Esophagus (tissue), 2 donors: ENCODE measurements at regions not wholly inside any gene's neighbourhood (a gene's known extent, or its start where the extent isn't known, plus 50 kb on each side); places are given as distances from the start of the nearest gene placed in this dataset.

Experiments
- H3K27ac ChIP-seq, 2 donors: one replicate each; pipeline ENCODE4 v1.5.1; 2013; ENCODE audit warnings: low read depth in 2 of 2, mild to moderate bottlenecking in 2 of 2, inconsistent platforms in 1 of 2, low read length in 1 of 2, moderate library complexity in 1 of 2
- H3K27me3 ChIP-seq, 2 donors: one replicate each; pipeline ENCODE4 v1.6.1; 2013; ENCODE audit warnings: low read length in 2 of 2, control low read depth in 1 of 2, mild to moderate bottlenecking in 1 of 2; ENCODE audit not compliant: insufficient read depth in 2 of 2, control insufficient read depth in 1 of 2
- H3K36me3 ChIP-seq, 2 donors: one replicate each; pipeline ENCODE4 v1.6.1; 2013; ENCODE audit warnings: low read length in 1 of 2; ENCODE audit not compliant: control insufficient read depth in 2 of 2, insufficient read depth in 2 of 2
- H3K4me1 ChIP-seq, 2 donors: one replicate each; pipeline ENCODE4 v1.6.1; 2013; ENCODE audit warnings: low read length in 1 of 2; ENCODE audit not compliant: control insufficient read depth in 2 of 2, insufficient read depth in 2 of 2
- H3K4me3 ChIP-seq, 2 donors: one replicate each; pipeline ENCODE4 v1.5.1; 2013; ENCODE audit warnings: low read length in 2 of 2, mild to moderate bottlenecking in 2 of 2, low read depth in 1 of 2, moderate library complexity in 1 of 2
- H3K9me3 ChIP-seq, 2 donors: one replicate each; pipeline ENCODE4 v1.6.1; 2013; ENCODE audit warnings: mild to moderate bottlenecking in 2 of 2, low read depth in 1 of 2, low read length in 1 of 2, moderate library complexity in 1 of 2; ENCODE audit not compliant: control insufficient read depth in 2 of 2, insufficient read depth in 1 of 2
- WGBS, 2 donors: extraction: QIAGEN DNeasy Blood & Tissue Kit; methylation state at CpG; one replicate each; pipeline ENCODE4 v1.1.7; 2013; 5-methylcytosine and 5-hydroxymethylcytosine counted together
- donor health status: healthy with polysubstance abuse.
- donor health status: Bipolar disorder and iron deficiency.

GRCh38 chr20:52493171-52493721 is 301.7 kb upstream of the ZFP64 start:
- H3K9me3 ChIP-seq: no peaks in the 10 kb centered on the region
- peak overlapping the region; percentile 79 to 84 for H3K27ac ChIP-seq
- H3K4me3 ChIP-seq: no peak overlapping the region
- no peaks in the 10 kb centered on the region for H3K27me3 ChIP-seq
- no peaks in the 10 kb centered on the region for H3K4me1 ChIP-seq
- H3K36me3 ChIP-seq: no peaks in the 10 kb centered on the region
- WGBS, 2 donors: 6 to 12% methylated on average over 9 of the region's 9 CpGs

- no peaks in the 10 kb centered on the region for H3K36me3 ChIP-seq
- H3K9me3 ChIP-seq: no peaks in the 10 kb centered on the region
- no peak overlapping the region for H3K4me3 ChIP-seq
- H3K4me1 ChIP-seq: no peaks in the 10 kb centered on the region
- 86 to 89% methylated on average over 10 of the region's 10 CpGs for WGBS, 2 donors
- no peak overlapping the region for H3K27ac ChIP-seq
- H3K27me3 ChIP-seq: no peaks in the 10 kb centered on the region
These were observed 299.3 kb upstream of the ZFP64 start for GRCh38 chr20:52490711-52491430.

DNA sequence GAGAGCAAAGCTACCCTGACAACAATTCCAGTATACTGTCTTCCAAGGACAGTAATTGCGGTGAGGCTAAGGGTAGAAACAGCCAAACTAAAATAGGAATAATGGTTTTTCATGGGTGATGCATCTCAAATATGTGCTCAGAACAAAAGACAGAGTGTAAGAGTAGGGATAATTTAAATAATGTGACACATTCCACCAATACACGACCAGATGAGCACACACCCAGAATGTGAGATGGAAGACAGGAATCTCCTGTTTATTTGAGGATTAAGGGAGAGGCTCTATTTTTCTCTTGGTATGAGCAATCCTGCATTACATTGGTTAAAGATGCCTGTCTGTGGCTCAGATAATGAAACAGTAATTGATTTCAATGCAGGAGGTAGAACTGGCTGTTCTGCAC is 292.9 kb upstream of the ZFP64 start:
- H3K4me1 ChIP-seq: no peaks in the 10 kb centered on the region
- H3K27ac ChIP-seq: peak overlapping the region in 1 of 2 donors; percentile 52
- no peaks in the 10 kb centered on the region for H3K36me3 ChIP-seq
- 36 to 38% methylated on average over 2 of the region's 2 CpGs for WGBS, 2 donors
- H3K9me3 ChIP-seq: no peaks in the 10 kb centered on the region
- no peaks in the 10 kb centered on the region for H3K27me3 ChIP-seq
- no peak overlapping the region for H3K4me3 ChIP-seq

- Histone ChIP-seq H3K27me3 (no peaks in the 10 kb centered on the region), H3K4me3 (no peak overlapping the region), H3K27ac (peak overlapping the region in 1 of 2 donors; percentile 30), H3K36me3 (no peaks in the 10 kb centered on the region), H3K4me1 (no peaks in the 10 kb centered on the region), H3K9me3 (no peaks in the 10 kb centered on the region)
- 95 to 97% methylated on average over 1 of the region's 1 CpG for WGBS, 2 donors
These were observed 291.8 kb upstream of the ZFP64 start for GRCh38 chr20:52483382-52483781.

DNA sequence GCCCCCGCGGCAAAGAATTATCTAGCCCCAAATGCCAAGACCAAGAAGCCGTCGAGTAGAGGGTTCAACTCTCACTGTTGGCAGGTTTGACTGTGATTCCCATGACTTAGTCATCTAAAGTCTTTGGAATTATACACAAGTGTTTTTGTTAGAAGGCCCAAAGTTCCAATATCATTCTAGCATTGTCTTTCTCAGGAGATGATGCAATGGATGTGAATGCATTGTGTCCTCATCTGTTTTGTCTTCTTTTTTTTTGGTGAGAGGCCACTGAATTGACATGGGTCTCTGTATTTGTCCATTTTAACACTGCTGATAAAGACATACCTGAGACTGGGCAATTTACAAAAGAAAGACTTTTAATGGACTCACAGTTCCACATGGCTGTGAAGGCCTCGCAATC is 290.5 kb upstream of the ZFP64 start:
- H3K9me3 ChIP-seq: no peaks in the 10 kb centered on the region
- WGBS, 2 donors: 85 to 93% methylated on average over 5 of the region's 5 CpGs
- H3K27ac ChIP-seq: no peak overlapping the region
- H3K27me3 ChIP-seq: no peaks in the 10 kb centered on the region
- H3K4me3 ChIP-seq: no peak overlapping the region
- no peaks in the 10 kb centered on the region for H3K4me1 ChIP-seq
- H3K36me3 ChIP-seq: no peaks in the 10 kb centered on the region

GRCh38 chr20:52481443-52481842 is 289.9 kb upstream of the ZFP64 start:
- Histone ChIP-seq H3K27me3 (no peaks in the 10 kb centered on the region), H3K27ac (no peak overlapping the region), H3K9me3 (no peaks in the 10 kb centered on the region), H3K4me3 (no peak overlapping the region), H3K36me3 (no peaks in the 10 kb centered on the region), H3K4me1 (no peaks in the 10 kb centered on the region)
- 60 to 69% methylated on average over 3 of the region's 3 CpGs for WGBS, 2 donors

GRCh38 chr20:52476074-52476750 is 284.6 kb upstream of the ZFP64 start:
- Histone ChIP-seq H3K4me1 (no peaks in the 10 kb centered on the region), H3K27me3 (no peaks in the 10 kb centered on the region), H3K4me3 (no peak overlapping the region), H3K36me3 (no peaks in the 10 kb centered on the region), H3K9me3 (no peaks in the 10 kb centered on the region), H3K27ac (no peak overlapping the region)
- 78 to 82% methylated on average over 9 of the region's 9 CpGs for WGBS, 2 donors

GRCh38 chr20:52473186-52473585 is 281.6 kb upstream of the ZFP64 start:
- Histone ChIP-seq H3K9me3 (no peaks in the 10 kb centered on the region), H3K27ac (no peak overlapping the region), H3K27me3 (no peaks in the 10 kb centered on the region), H3K4me3 (no peak overlapping the region), H3K4me1 (peaks cover 0 to 2% of the 10 kb centered on the region in 2 donors), H3K36me3 (no peaks in the 10 kb centered on the region)
- WGBS, 2 donors: 73% methylated on average over 3 of the region's 3 CpGs

DNA sequence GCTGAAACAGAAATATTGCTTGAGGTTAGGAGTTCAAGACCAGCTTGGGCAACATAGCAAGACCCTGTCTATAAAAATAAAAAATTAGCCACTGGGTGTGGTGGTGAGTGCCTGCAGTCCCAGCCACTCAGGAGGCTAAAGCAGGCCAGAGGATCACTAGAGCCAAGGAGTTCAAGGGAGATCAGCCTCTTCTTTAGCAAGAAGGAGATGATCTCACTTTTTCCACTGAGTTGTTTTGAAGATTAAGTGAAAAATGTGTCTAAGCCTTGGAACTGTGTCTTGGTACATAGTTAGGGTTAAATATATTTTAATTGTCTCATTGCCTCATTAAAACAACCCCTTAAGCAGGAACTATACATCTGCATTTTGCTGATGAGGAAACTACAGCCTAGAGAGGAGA is 279.0 kb upstream of the ZFP64 start:
- Histone ChIP-seq H3K4me3 (no peak overlapping the region), H3K4me1 (peaks cover 0 to 2% of the 10 kb centered on the region in 2 donors), H3K9me3 (no peaks in the 10 kb centered on the region), H3K27me3 (no peaks in the 10 kb centered on the region), H3K36me3 (no peaks in the 10 kb centered on the region), H3K27ac (no peak overlapping the region)

DNA sequence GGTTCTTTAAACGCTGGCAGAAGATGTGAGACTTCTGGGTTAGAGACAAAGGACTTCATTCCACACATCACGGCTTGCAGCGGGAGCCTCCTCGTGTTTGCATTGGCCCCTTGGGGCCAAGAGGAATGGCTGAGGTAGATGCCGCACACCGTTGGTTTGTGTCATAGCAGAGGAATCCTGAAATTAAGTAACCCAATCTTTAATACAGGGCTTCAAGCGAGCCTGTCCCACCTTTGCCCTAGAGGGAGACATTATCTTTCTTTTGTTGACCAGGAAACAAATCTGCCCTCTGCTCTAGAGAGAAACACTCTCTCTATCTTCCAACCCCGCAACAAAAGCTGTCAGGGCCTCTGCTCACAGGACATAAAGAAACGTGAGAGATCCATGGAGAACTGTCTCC is 277.5 kb upstream of the ZFP64 start:
- Histone ChIP-seq H3K4me1 (peaks cover 0 to 2% of the 10 kb centered on the region in 2 donors), H3K4me3 (no peak overlapping the region), H3K9me3 (peaks cover 0 to 4% of the 10 kb centered on the region in 2 donors), H3K36me3 (no peaks in the 10 kb centered on the region), H3K27ac (no peak overlapping the region), H3K27me3 (no peaks in the 10 kb centered on the region)
- 59 to 66% methylated on average over 9 of the region's 9 CpGs for WGBS, 2 donors
